ENCODE measurements at regions not wholly inside any gene's neighbourhood (a gene's known extent, or its start where the extent isn't known, plus 50 kb on each side); places are given as distances from the start of the nearest gene placed in this dataset.

DNA sequence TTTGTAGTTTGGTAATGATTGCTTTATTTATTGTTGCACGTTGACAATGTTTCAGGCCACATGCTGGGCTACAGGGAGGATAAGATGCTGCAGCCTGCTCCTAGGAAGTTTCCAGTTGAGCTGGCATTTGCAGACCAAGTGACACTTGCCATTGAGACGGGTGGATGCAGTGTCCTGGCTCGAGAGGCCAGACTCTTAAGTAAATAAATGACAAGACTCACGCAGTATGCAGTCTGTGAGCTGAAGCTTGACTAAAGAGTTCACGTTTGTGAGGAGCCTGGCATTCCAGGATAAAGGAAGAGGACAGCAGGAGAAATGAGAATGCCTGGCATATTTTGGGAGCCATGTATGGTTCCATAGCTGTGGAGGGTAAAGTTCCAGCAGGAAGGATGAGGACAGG is 105.8 kb downstream of the BAMBI start:
- DNase-seq (ENCODE audit: low read depth) = no peak

DNA sequence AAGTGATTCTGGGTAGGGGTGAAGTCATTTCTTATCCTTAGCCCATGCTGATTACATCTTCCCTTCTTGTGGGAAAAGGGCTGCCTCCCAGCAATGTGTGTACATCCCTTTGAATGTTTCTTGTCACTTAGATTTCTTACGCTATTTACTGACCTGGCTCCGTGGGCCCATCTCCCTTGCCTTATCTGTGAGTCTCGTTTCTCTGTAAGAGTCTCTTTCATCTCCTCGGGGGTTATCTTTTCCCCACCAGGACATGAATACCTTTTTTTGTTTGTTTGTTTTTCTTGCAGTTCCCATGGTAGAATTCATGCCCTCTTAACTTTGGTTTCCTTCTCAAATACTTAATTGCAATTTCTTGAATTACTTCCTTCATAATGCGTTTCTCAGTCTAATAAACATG is 107.7 kb downstream of the BAMBI start:
- DNase-seq (ENCODE audit: low read depth) = no peak

DNA sequence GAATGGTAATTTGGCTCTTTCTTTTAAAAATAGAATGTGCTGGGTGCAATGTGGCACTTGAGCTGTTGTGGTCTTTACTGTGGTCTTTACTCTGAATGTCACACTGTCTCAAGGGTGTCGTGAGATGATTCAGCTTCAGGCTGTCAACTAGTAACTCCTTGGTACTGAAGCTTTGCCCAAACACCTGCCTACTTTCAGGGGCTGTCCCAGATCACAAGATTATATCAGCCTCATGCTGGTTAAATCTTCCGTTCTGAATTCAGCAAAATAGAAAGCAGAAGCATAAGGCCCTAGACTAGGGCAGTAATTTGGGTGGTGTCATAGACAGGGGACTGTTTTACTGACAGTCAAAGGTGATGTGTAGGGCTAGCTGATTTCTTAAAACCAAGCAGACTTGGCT is 110.9 kb downstream of the BAMBI start:
- no peak for DNase-seq (ENCODE audit: low read depth)

DNA sequence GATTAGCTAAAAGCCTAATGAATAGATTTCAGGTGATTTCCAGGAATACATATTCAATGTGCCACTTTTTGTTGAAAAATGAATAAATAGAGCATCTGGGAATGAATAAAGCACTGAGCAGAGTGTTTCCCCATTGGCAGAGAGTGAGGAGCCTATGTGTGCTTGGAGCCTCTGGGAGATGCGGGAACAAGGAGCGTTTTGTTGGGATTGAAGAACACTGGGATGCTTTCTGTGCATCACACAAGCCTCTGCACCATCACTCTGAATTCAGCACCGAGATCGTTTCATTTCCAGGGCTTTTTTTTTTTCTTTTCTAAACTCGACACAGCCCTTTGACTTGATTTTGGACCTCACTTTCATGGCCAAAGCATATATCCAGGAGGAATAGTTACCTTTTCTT is 111.4 kb downstream of the BAMBI start:
- DNase-seq (ENCODE audit: low read depth) = no peak

DNA sequence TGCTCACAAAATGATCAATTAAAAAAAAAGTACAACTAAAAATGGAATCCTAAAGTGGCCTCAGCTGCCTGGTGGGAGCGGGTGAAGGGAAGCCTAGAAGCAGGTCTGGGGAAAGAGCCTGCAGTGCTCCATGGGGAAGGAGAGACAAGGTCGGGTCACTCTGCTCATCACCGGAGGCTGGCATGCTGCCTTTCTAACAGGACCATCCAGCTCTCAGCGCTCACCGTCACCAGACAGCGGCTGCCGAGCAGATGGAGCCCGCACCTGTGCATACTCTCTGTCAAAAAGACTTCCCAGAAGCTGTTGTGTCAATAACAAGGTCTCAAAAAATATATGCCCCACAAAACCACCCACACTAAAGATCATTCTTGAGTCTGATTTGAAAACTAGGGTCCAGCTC is 112.8 kb downstream of the BAMBI start:
- no peak for DNase-seq (ENCODE audit: low read depth)

DNA sequence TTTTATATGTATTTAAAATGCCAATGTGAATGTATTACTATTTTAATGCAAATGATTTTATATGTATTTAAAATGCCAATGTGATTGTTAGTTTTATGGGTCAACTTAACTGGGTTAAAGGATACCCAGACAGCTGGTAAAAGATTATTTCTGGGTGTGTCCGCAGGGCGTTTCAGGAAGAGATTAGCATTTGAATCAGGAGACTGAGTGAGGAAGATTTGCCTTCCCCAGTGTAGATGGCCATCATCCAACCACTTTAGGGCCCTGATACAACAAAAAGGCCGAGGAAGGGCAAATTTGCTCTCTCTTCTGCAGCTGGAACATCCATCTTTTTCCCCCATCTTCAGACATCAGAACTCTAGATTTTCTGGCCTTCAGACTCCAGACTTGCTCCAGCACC is 116.2 kb downstream of the BAMBI start:
- DNase-seq (ENCODE audit: low read depth) = no peak

DNA sequence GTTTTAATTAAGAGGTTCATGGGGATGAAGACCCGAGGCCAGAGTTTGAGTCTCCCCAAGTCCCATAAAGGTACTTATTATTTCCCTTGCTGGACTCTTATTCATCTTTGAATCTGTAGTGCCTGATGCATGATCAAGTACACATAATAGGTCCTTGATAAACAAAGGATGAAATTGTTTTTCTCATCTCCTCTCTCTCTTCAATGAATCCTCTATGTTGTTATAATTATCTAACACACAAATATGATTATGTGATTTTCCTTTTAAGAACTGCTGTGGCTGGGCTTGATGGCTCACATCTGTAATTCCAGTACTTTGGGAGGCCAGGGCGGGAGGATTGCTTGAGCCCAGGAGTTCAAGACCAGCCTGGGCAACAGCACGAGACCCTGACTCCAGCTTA is 117.7 kb downstream of the BAMBI start:
- DNase-seq (ENCODE audit: low read depth) = no peak

DNA sequence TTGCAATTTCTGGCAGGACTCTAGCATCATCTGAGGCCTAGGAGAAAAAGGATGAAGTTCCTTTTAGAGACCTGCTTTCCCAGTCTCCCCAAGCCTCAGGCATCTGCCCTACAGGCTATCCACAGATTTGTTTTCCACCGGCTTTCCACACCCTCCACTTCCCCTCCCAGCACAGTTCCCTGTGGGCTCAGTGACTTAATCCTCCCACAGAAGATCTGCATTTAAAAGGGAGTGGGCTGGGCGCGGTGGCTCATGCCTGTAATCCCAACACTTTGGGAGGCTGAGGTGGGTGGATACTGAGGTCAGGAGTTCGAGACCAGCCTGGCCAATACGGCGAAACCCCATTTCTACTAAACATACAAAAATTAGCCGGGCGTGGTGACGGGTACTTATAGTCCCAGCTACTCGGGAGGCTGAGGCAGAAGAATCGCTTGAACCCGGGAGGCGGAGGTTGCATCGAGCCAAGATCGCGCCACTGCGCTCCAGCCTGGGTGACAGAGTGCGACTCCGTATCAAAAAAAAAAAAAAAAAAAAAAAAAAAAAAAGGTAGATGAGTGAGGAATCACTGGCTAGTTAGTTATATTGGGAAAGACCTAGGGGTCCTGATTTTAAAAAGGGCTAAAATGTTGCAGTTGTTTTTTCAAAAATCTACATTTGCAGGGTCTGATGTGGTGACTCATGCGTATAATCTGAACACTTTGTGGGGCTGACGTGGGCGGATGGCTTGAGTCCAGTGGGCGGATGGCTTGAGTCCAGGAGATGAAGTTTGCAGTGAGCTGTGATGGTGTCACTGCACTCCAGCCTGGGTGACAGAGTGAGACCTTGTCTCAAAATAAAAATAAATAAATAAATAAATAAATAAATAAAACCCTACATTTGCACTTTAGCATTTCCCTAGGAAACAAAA is 119.5 kb downstream of the BAMBI start:
- DNase-seq (ENCODE audit: low read depth) = peak; percentile 70

DNA sequence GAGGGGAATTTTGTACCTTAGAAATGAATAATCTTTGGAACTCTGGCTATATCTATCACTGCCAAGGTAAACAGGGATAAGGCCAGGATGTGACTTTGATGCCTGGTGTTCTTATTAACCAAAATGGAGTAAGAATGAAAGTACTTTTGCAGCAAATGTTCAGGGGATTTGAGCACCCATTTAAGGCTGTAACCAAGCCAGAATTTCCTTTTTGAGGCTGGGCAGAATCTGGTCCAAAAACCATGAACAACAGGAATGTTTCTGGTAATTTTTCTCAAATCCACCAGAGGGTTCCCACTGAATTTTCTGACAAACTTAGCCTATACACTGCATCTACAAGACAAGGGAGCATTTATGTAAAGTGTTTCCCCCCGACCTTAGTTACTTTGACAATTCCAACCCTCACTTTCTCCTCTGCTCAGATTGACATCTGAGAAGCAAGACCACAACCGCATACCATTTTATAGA is 120.6 kb downstream of the BAMBI start:
- peak; percentile 16 for DNase-seq (ENCODE audit: low read depth)

DNA sequence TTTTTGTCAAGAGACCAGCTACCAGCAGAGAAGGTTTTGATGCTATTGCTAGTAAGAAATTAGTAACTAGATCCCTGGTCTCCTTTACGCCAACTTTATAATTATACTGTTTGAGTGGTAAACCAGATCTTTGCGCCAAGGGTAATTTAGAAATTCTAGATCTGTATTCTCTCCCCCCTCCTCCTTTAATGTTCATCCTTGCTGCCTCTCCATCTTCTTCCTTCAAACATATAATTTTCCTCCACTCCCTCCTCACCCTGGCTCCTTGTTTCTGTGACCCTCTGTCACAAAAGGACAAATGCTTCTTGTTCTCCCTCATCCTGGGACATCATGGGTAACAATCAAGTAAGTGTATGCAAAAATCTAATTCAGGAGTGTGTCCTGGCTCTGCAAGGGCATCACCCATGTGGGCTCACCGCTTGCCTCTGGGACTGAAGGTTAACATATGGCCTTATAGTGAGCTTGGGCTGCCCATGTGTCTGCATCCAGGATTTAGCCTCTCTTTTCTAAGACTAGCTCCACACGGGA is 121.2 kb downstream of the BAMBI start:
- no peak for DNase-seq (ENCODE audit: low read depth)

DNA sequence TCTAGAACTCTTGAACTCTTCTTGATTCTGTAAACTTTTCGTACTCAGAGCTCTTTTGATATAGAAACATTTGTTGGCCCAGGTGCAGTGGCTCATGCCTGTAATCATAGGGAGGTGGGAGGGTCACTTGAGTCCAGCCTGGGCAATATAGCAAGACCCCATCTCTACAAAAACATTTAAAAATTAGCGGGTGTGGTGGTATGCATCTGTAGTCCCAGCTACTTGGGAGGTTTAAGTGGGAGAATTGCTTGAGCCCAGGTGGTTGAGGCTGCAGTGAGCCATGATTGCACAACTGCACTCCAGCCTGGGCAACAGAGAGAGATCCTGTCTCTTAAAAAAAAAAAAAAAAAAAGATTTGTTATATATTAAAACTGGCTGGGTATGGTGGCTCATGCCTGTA is 121.6 kb downstream of the BAMBI start:
- no peak for DNase-seq (ENCODE audit: low read depth)

DNA sequence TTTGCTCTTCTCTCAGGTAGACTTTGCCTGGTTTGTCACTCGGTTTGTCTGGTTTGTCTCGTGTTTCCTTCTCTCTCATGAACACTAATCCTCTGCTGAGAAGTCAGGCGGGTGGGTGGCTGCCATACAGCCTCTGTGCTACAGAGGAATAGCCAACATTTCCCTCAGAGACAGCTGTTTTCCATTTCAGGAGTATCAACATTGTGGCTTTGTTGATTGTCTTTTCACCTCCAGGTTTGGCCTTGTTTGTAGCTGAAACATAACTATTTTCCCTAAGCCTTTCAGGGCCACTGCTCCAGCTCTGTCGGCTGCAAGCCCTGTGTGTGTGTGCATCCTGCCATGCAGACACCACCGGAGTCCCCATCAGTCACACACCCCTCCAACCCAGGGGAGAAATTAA is 122.8 kb downstream of the BAMBI start:
- no peak for DNase-seq (ENCODE audit: low read depth)

DNA sequence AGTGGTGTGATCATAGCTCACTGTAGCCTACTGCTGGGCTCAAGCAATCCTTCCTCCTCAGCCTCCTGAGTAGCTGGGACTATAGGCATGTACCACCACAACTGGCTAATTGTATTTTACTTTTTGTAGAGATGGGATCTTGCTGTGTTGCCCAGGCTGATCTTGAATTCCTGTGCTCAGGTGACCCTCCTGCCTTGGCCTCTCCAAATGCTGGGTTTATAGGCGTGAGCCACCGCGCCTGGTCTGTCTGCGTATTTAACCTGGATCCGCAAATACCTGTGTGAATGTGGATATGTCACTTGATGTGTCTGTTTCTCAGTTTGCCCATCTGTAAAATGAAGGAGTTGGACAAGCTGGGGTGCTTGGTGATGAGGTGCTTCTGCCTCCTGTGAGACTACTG is 123.9 kb downstream of the BAMBI start:
- DNase-seq (ENCODE audit: low read depth) = no peak

DNA sequence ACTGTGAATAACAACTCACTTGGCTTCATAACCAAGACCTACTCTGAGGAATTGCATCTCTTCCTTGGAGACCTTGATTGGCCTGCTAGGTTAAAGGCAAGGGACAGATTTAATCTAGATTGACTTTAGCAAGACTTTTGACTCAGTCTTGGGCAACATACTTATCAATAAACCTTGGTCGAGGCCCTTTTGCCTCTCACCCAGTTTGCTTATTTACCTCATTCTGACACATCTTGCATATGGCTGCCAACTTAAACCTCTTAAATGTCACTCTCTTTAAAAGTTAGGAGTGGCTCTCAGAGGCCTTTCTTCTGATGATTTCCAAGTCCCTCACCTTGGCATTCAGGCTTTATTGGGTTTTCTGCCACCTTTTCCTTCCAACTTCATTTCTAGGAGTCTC is 124.5 kb downstream of the BAMBI start:
- no peak for DNase-seq (ENCODE audit: low read depth)

DNA sequence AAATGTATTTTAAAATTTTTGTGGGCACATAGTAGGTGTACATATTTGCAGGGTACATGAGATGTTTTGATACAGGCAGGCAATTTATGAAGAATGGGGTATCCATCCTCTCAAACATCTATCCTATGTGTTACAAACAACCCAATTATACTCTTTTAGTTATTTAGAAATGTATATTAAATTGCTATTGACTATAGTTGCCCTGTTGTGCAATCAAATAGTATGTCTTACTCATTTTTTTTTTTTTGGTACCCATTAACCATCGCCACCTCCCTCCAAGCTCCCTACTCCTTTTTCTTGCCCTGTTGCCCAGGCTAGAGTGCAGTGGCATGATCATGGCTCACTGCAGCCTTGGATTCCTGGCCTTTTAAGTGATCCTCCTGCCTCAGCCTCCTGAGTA is 128.1 kb downstream of the BAMBI start:
- DNase-seq (ENCODE audit: low read depth) = no peak

DNA sequence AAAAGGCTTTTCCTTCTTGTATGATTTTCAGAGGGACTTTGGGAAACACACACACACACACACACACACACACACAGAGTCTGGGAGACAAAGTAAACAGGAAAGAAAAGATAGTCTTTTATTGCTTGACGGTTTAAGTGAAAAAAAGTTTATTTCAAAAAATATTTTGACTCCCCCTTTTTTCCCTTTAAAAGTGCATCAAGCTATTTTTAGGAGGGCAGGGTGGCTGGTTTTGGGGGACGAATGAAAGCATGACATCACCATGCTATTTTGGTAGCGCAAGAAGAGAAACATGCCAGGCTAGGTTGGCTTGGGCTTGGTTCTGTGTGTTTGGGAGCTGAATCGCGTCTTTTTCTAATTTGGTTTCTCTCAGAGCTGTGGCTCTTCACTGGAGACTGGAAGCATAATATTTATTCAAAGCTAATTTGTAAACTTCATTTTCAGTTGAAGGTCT is 129.2 kb downstream of the BAMBI start:
- no peak for DNase-seq (ENCODE audit: low read depth)

DNA sequence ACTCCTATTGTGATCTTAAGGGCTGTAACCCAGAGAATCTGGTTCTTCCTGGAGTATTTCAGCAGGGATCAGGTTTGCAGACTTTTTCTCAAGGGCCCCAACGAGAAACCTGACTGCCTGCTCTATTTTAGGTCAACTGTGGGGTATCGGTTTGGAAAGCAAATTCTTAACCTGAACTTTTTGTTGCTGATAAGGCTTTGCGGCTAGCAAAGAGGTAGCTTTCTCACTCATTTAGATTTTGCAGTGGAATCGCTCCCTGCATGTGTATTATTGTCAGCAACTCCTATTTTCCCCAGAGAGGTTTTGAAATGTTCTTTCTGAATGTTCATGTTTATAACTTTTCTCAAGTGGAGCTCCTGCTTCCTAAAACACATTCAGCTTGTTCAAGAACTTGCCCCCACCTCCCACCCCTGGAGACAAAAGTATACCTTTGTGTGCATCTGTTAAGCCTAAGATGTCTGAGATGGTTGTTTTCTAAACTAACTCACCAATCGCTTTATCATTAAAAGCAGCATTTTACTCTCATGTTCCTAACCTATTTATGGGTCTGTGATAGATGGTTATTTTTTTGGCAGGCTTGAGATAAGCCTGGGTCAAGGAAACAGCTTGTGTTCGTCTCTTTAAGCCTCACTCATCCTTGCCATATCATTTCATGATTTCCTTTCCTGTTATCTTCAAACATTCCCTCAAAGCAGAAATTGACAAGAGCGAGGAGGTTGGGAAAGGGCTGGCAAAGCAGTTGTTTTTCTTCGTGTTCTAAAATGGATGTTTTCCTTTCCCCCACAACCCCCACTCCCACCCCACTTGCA is 129.8 kb downstream of the BAMBI start:
- DNase-seq (ENCODE audit: low read depth) = no peak

DNA sequence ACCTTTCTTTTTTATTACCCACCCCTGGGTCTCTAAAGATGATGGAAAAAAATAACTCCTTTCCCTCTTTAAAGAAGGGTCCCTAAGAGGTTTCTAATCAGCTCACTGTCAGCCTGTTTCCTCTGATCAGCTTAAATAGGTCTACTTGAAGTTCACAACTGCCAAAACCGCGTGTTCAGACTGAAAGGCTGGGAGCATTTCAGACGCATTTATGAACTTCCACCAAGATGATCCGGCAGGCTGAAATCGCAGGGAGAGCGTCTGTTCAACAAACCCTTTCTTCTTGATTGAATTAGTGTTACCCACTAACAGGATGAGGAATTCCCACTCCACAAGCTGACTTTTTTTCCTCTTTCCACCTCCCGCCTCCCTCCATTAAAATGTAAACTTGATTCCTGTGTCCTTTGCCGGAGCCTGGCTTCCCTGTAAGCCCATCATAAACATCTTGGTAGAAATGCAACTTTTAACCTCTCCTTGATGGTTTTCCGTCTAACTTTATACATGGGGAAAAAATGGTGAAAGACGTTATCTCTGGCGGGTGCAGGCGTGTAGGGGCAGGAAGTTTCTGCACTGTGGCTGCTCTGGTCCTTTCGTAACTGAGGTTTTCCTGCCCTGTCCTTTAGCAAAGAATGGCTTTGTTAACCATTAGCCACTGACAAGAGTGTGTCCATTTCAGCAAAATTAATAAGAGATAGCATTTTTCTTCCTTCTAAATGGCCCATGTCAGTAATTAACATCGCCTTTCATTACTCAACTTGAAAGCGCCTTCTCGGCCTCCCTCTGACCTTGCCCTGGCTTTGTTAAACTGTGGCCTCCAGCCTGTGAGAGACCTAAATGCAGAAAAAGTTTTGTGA is 130.7 kb downstream of the BAMBI start:
- no peak for DNase-seq (ENCODE audit: low read depth)

DNA sequence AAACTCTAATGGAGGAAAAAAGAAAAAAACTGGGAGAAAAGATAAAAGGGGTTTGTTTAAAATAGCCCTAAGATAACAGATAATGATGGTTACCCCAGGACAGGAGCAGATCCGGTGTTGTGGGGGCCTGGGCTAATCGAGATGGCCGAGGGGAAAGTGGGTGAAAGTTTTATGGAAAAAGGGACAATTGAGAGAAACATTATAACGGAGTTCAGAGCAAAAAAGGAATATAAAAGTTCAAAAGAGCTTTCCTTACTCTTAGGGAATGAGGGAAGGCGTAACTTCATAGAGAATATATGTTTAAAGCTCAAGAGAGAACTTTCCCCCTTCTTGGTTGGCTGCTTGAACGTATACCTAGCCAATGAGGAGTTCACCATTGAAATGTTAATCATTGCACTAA is 131.4 kb downstream of the BAMBI start:
- DNase-seq (ENCODE audit: low read depth) = no peak

DNA sequence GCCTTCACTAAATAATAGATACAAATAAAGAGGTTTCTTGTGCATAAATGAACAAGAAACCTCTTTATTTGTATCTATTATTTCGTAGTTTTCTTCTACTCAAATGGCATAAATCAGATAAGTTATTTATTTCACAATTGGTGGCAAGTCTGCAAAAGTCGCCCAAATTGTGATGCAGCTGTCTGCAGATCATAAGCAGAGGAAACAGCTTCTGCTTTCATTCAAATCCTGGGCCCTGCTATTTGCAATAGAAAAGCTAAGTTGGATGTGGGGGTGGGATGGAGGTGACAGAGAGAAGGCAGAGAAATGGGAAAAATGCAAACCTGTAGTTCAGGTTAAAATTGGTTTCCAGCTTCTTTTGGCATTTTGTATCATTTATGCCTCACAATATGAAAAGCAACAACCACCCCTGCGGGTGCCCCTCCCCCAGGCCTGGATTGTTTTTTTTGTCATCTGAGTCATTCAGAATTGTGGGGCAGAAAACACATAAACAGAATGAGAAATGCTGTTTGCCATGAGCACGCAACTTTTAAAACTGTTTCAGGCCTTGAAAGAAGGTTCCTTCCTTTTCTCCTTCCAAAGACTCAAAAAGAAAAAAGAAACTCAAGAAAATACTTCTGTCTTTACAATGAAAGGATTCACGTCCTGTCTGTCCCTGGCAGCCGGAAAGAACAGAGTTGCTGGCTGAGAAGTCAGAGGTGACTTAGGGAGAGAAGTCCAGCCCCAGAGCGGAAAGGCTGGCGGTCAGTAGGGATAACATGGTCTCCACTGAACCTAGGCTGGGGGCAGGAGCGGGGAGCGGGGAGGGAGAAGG is 132.9 kb downstream of the BAMBI start:
- DNase-seq (ENCODE audit: low read depth) = peak; percentile 16

All from EH (cell line).